Muscle layer of duodenum (tissue), 2 donors: ENCODE measurements at regions not wholly inside any gene's neighbourhood (a gene's known extent, or its start where the extent isn't known, plus 50 kb on each side); places are given as distances from the start of the nearest gene placed in this dataset.

Source experiments
- H3K27ac ChIP-seq: one replicate; pipeline ENCODE4 v1.7.0; 2013; ENCODE audit warnings: mild to moderate bottlenecking, low read length
- H3K27me3 ChIP-seq: one replicate; pipeline ENCODE4 v1.7.0; 2013; ENCODE audit warnings: low read depth, mild to moderate bottlenecking, control low read depth, low read length
- H3K36me3 ChIP-seq, 2 donors: one replicate each; pipeline ENCODE4 v1.7.0; 2013; ENCODE audit warnings: low read length in 2 of 2, control low read depth in 1 of 2, mild to moderate bottlenecking in 1 of 2; ENCODE audit not compliant: insufficient read depth in 2 of 2, control insufficient read depth in 1 of 2
- H3K4me1 ChIP-seq, 2 donors: one replicate each; pipeline ENCODE4 v1.7.0; 2013; ENCODE audit warnings: low read length in 2 of 2, mild to moderate bottlenecking in 2 of 2, control low read depth in 1 of 2, moderate library complexity in 1 of 2; ENCODE audit not compliant: insufficient read depth in 2 of 2, control insufficient read depth in 1 of 2
- H3K4me3 ChIP-seq, 2 donors: one replicate each; pipeline ENCODE4 v1.7.0; 2013; ENCODE audit warnings: low read length in 2 of 2, low read depth in 1 of 2, mild to moderate bottlenecking in 1 of 2
- H3K9me3 ChIP-seq, 2 donors: one replicate each; pipeline ENCODE4 v1.7.0; 2013; ENCODE audit warnings: low read length in 2 of 2, control low read depth in 1 of 2, mild to moderate bottlenecking in 1 of 2; ENCODE audit not compliant: control insufficient read depth in 1 of 2
- donor health status: healthy.

- H3K36me3 ChIP-seq: no peaks in the 10 kb centered on the region
- no peaks in the 10 kb centered on the region for H3K4me1 ChIP-seq
- no peak overlapping the region for H3K27ac ChIP-seq
- no peak overlapping the region for H3K4me3 ChIP-seq
- no peaks in the 10 kb centered on the region for H3K27me3 ChIP-seq
- no peaks in the 10 kb centered on the region for H3K9me3 ChIP-seq
Measured at GRCh38 chr3:103371411-103371810, 936.6 kb downstream of the ZPLD1 start.

- Histone ChIP-seq H3K9me3 (no peaks in the 10 kb centered on the region), H3K36me3 (no peaks in the 10 kb centered on the region), H3K4me1 (no peaks in the 10 kb centered on the region), H3K27me3 (no peaks in the 10 kb centered on the region), H3K4me3 (no peak overlapping the region), H3K27ac (no peak overlapping the region)
Measured at GRCh38 chr3:103372031-103372430, 937.2 kb downstream of the ZPLD1 start.

- Histone ChIP-seq H3K36me3 (no peaks in the 10 kb centered on the region), H3K4me3 (no peak overlapping the region), H3K9me3 (no peaks in the 10 kb centered on the region), H3K4me1 (no peaks in the 10 kb centered on the region), H3K27ac (no peak overlapping the region), H3K27me3 (no peaks in the 10 kb centered on the region)
Measured at GRCh38 chr3:103380391-103380790, 945.6 kb downstream of the ZPLD1 start.

GRCh38 chr3:103381296-103382079 lies 946.7 kb downstream of the ZPLD1 start:
- H3K4me1 ChIP-seq: no peaks in the 10 kb centered on the region
- H3K4me3 ChIP-seq: no peak overlapping the region
- H3K9me3 ChIP-seq: no peaks in the 10 kb centered on the region
- H3K27ac ChIP-seq: no peak overlapping the region
- no peaks in the 10 kb centered on the region for H3K27me3 ChIP-seq
- no peaks in the 10 kb centered on the region for H3K36me3 ChIP-seq

GRCh38 chr3:103385961-103386656 lies 951.3 kb downstream of the ZPLD1 start:
- Histone ChIP-seq H3K36me3 (no peaks in the 10 kb centered on the region), H3K4me3 (no peak overlapping the region)

GRCh38 chr3:103388214-103388613 lies 953.4 kb downstream of the ZPLD1 start:
- no peaks in the 10 kb centered on the region for H3K27me3 ChIP-seq
- no peak overlapping the region for H3K4me3 ChIP-seq
- H3K4me1 ChIP-seq: no peaks in the 10 kb centered on the region
- no peaks in the 10 kb centered on the region for H3K36me3 ChIP-seq
- no peaks in the 10 kb centered on the region for H3K9me3 ChIP-seq
- no peak overlapping the region for H3K27ac ChIP-seq

More at GRCh38 chr3:103385961-103386656, 951.3 kb downstream of the ZPLD1 start:
- Histone ChIP-seq H3K9me3 (no peaks in the 10 kb centered on the region), H3K27me3 (no peaks in the 10 kb centered on the region), H3K27ac (no peak overlapping the region), H3K4me1 (no peaks in the 10 kb centered on the region)

- H3K27ac ChIP-seq: no peak overlapping the region
- H3K36me3 ChIP-seq: no peaks in the 10 kb centered on the region
- no peaks in the 10 kb centered on the region for H3K27me3 ChIP-seq
- H3K4me3 ChIP-seq: no peak overlapping the region
- H3K9me3 ChIP-seq: no peaks in the 10 kb centered on the region
- H3K4me1 ChIP-seq: no peaks in the 10 kb centered on the region
Measured at GRCh38 chr3:103389356-103389755, 954.5 kb downstream of the ZPLD1 start.

- no peak overlapping the region for H3K27ac ChIP-seq
- no peaks in the 10 kb centered on the region for H3K9me3 ChIP-seq
- no peak overlapping the region for H3K4me3 ChIP-seq
- no peaks in the 10 kb centered on the region for H3K36me3 ChIP-seq
- H3K4me1 ChIP-seq: no peaks in the 10 kb centered on the region
- no peaks in the 10 kb centered on the region for H3K27me3 ChIP-seq
Measured at GRCh38 chr3:103393395-103394186, 958.8 kb downstream of the ZPLD1 start.

- H3K4me3 ChIP-seq: no peak overlapping the region
- H3K4me1 ChIP-seq: no peaks in the 10 kb centered on the region
- H3K27me3 ChIP-seq: no peaks in the 10 kb centered on the region
- no peaks in the 10 kb centered on the region for H3K36me3 ChIP-seq
- no peak overlapping the region for H3K27ac ChIP-seq
- no peaks in the 10 kb centered on the region for H3K9me3 ChIP-seq
Measured at GRCh38 chr3:103403191-103403590, 968.4 kb downstream of the ZPLD1 start.

GRCh38 chr3:103406320-103406850 lies 971.6 kb downstream of the ZPLD1 start:
- H3K36me3 ChIP-seq: no peaks in the 10 kb centered on the region
- no peaks in the 10 kb centered on the region for H3K4me1 ChIP-seq
- no peak overlapping the region for H3K27ac ChIP-seq
- H3K4me3 ChIP-seq: no peak overlapping the region
- H3K27me3 ChIP-seq: no peaks in the 10 kb centered on the region
- H3K9me3 ChIP-seq: no peaks in the 10 kb centered on the region

GRCh38 chr3:103410231-103410630 lies 975.4 kb downstream of the ZPLD1 start:
- Histone ChIP-seq H3K9me3 (no peaks in the 10 kb centered on the region), H3K27ac (no peak overlapping the region), H3K36me3 (no peaks in the 10 kb centered on the region), H3K27me3 (no peaks in the 10 kb centered on the region), H3K4me3 (no peak overlapping the region), H3K4me1 (no peaks in the 10 kb centered on the region)
